Esophagus mucosa (tissue), 1 donor: ENCODE measurements at regions not wholly inside any gene's neighbourhood (a gene's known extent, or its start where the extent isn't known, plus 50 kb on each side); places are given as distances from the start of the nearest gene placed in this dataset.
A peak's percentile ranks its signal among the peaks of the same experiment; 100 is the strongest.
"Not testable (repeated sequence)": the region's sequence is repeated elsewhere in the genome, so short reads cannot be mapped to it uniquely, and the experiment has no call there.

Source experiments
- ATAC-seq: fragments of 200-7000 bp; cut with Tn5 transposase; one replicate; pipeline ENCODE4 v1.9.1; 2020
- donor health status: DM: yes; HTN: yes; CAD: no.

GRCh38 chr12:91721023-91721422, 424.6 kb downstream of the BTG1 start:
- ATAC-seq: no peak

DNA sequence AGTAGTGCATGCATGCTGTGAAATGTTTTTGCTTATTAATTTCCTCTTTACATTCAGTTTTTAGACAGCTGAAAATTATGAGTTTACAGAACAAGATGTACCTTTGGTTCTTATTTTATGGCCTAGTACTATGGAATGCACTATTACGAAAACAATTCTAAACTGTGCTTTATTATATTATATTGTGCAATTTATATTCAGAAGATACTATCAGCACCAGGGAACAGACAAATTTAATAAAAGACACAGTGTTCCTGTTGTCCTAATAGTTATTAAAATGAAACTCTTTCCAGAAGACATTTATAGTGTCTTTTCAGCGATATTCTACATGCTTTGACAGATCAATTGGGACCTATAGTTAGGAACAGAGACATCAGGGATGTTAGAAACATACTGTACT, 427.3 kb downstream of the BTG1 start:
- no peak for ATAC-seq

DNA sequence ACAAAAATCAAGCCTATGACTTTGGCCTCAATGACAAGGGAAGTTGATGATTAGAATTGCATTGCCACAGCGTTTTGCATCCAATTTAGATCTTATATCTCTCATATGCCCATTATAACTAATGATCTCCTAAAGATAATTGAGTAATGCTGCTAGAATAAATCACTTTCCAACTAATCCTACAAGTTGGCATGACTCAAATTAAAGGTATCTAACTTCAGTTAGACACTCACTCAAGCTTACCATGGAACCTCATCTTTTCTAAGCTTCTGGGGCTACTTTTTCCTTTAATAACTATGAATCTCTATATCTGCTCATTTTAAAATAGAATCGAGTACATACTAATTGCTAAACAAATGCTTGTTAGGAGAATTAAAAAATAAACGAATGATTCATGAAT, 427.8 kb downstream of the BTG1 start:
- ATAC-seq: no peak

DNA sequence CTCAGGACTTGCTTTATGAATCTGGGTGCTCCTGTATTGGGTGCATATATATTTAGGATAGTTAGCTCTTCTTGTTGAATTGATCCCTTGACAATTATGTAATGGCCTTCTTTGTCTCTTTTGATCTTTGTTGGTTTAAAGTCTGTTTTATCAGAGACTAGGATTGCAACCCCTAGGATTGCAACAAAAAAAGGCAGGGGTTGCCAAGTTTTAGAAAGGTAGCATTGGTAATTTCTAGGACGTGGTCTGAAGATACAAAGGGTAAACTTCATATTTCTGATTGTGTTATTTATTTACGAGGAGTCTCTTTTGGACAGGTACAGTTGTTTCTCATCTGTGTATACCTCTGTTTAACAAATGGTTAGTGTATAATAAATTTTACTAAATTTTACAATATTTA, 433.7 kb downstream of the BTG1 start:
- ATAC-seq: not testable (repeated sequence)

DNA sequence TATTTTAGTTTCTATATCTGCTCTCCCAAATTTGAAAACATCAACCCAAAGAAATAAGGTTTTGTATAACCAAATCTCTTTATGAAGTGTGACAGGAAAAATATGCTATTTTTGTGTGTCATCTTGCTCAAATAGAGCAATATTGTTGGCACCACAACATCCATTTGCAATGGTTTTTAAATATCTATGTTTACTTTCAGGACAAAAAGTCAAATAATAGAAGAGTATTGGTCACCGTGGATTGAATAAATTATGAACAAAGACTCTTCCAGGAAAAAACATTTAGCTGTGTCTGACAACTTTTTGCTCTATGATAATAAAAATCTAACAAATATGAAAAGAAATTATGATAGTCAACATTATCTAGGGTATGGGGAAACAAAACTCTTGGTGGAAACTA, 439.2 kb downstream of the BTG1 start:
- ATAC-seq: no peak

- ATAC-seq: no peak
Observed at GRCh38 chr12:91704446-91704845, 441.2 kb downstream of the BTG1 start.

- no peak for ATAC-seq
Observed at GRCh38 chr12:91703491-91704283, 442.0 kb downstream of the BTG1 start.

- ATAC-seq: no peak
Observed at GRCh38 chr12:91702843-91703425, 442.7 kb downstream of the BTG1 start.

- ATAC-seq: no peak
Observed at GRCh38 chr12:91695964-91696363, 449.7 kb downstream of the BTG1 start.

DNA sequence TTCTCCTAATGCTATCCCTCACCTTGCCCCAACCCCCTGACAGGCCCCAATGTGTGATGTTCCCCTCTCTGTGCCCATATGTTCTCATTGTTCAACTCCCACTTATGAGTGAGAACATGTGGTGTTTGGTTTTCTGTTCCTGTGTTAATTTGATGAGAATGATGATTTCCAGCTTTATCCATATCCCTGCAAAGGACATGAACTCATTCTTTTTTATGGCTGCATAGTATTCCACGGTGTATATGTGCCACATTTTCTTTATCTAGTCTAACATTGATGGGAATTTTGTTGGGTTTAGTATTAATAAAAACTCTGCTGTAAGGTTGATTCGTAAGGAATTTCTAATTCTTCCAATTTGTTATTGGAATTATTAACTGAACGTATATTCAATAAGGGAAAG, 450.2 kb downstream of the BTG1 start:
- ATAC-seq: not testable (repeated sequence)

DNA sequence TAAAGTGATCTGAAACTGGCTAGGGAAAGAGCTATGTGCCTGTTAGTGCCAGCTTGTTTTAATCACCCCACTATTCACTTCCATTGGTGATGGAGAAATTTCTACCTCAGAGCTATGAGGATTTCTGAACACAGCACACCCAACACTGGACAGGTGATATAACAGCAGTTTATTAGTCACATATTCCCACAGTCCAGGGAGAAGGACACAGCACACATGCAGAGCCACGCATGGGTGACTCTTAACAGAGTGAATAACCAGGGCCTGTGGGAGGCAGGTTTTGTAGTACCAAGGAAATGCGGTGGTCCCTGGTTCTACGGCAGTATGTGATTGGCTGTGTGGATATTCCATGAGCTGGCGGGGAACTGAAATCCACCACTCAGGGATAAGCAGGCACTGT, 455.1 kb downstream of the BTG1 start:
- ATAC-seq: no peak

DNA sequence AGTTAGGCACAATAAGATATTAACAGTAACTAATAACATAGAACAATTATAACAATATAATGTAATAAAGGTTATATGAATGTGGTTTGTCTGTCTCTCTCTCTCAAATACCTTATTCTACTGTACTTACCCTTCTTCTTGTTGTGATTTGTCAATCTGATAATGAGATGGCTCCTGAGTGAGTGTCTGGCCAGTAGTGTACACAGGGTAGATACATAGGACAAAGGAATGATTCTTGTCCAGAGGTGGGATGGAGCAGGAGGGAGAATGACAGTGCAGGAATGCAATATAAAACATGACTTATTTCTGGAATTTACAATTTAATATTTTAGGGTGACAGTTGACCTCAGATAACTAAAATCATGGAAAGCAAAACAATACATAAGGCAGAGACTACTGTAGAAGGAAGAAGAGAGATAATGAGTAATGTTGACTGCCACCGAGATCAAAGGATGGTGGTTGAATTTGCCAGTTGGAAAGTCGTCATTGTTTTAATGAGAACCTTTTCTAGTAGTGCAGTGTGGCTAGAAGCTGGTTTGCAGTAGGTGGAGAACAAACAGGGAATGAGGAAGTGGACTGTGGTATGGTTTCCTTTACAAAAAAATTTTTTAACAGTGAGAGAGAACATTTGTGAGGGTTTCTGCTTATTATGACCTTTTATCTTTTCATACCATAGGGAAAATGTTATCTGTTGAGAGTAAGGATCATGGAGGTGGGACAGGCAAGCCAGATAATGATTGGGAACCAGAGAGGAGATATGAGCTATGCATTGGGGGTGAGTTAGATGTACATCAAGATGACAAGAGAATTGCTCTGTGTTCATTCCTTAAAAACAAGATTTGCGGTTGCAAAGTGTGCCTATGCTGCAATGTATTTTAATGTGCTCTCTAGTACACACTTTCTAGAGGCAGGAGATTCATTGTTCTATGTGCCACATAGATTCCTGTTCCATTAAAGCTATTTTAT, 458.3 kb downstream of the BTG1 start:
- ATAC-seq: no peak

GRCh38 chr12:91685917-91686316, 459.7 kb downstream of the BTG1 start:
- ATAC-seq: peak; percentile 59

DNA sequence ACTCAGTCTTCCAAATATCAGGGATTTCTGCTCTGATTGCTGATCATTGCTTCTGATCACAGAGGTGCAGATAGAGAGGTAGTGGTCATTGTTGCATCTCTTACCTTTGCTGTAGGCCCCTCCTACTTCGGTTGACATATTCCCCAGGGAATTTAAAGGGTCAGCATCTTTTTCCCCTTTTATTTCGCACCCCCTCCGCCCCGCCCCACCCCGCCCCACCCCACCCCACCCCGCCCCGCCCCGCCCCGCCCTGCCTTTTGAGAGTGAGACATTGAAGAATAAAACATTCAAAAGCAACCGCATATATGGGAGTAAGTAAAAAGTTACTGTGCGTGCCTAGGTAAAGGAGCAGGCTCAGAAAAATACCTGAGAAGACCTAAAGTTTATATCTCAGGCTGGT, 463.9 kb downstream of the BTG1 start:
- no peak for ATAC-seq

DNA sequence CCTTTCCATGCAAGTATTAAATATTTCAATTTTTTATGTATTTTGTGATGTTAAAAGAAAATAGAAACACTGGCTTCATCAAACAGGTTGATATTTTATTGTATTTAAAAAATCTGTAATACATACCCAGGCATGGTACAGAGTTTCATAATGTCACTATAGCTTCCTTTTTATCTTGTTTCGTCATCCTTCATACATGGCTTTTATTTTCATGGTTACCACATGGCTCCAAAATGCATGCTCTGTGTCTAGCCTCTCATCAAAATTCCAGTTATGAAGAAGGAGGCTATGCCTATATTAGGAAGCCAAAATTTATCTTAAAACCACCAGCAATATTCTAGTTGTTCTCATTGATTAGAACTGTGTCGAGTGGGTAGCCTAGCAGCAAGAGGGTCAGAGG, 464.8 kb downstream of the BTG1 start:
- ATAC-seq: no peak

DNA sequence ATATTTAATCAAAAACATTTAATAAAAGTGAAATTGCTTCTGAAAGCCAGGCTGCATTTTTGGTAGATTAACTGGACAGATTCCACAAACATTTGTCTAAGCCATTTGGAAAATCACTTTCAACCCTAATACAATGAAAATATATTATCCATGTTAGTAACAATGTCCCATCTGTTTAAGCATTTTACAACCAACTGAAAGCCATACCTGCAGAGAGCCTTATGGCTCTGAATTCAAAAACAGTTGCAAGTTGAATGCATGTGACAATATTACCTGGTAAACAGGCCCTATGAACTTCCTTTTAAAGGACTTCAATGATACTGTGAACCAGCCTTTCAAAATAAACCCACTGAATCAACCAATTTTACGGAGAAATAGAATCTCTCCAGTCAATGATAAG, 468.1 kb downstream of the BTG1 start:
- ATAC-seq: no peak

DNA sequence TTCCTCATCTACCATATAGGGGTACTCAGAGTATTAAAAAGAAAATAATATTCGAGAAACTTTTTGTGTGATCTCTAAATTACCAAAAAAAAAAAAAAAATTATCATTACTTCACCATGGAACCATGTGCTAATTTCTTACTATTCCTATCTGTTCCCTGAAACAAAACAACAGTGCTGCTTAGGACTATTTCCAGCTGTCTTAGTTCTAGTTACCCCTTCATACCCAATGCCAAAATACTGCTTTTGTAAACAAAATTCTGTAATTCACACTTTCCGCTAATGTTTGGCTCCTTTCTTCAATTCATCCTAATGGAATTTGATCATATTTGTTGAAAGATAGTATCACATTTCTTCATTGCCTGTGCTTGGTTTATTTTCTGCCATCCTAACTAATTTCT, 470.2 kb downstream of the BTG1 start:
- no peak for ATAC-seq

DNA sequence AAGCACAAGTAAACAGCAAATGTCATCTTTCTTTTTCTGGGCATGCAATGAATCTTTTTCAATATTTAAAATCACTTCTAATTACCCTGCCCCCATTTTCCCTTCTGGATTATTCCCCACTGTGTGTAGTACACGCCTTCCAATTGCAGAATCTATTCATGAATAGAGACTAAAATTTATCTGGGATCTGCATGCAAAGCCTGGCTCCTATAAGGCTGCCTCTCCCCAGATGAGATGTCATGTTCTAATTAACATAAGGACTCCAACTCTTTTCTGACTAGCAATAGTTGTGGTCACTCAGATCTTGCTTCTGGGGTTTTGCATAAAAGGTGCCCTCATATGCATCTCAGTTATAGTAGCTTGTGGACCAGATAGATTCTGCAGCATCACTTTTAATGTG, 473.5 kb downstream of the BTG1 start:
- ATAC-seq: no peak

DNA sequence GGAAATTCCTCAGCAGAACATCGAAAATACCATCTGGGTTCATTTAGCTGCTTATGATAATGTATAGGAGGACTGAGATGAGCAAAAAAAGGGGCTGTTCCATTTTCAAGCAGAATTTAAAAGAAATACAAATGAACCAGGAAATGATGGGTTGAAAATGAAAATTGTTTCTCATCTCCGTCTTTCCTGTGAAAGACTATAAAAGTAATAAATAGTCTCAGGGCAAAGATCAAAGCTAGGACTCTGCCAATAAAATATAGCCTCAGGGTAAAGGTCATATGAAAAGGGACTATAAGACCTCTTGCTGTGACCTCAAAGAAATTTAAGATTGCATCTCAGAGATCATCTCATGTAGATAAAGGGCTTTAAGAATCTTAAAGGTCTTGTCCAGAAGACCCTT, 478.0 kb downstream of the BTG1 start:
- no peak for ATAC-seq

GRCh38 chr12:91663744-91664143, 481.1 kb upstream of the DCN start:
- no peak for ATAC-seq

GRCh38 chr12:91663310-91663709, 480.7 kb upstream of the DCN start:
- ATAC-seq: no peak

DNA sequence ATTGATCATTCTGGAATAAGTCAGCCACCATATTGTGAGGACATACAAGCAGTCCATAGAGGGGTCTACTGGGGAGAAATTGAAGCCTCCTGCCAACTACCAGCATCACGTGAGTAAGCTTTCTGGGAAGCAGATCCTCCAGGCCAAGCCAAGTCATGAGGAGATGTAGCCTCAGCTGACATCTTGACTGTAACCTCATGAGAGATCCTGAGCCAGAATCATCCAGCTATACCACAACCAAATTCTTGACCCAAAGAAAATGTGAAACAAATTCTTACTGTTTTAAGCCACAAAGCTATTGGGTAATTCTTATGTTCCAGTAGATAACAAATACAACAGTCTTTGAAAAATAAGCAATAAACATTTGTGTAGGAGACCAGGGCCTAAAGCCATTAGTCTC, 479.4 kb upstream of the DCN start:
- ATAC-seq: no peak

DNA sequence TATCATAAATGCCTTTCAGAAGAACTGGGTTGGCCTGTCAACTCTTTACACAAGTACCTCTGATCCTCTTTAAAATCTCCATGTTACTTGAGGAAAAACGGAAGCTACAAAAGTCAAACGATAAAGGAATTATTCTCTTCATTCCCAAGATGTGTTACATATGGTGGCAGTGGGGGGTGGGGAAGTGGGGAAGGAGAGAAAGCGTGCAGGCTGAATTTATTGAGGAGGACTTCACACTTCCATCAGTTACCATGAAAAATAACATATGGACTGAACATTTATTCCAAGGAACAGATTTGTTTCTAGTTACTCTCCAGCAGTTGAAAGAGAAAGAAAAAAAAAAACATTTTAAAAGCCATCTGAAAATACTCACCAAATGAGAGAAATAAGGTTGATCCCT, 474.4 kb upstream of the DCN start:
- ATAC-seq: no peak

- no peak for ATAC-seq
Observed at GRCh38 chr12:91655966-91656365, 473.3 kb upstream of the DCN start.
